Fibroblast of skin of right quadriceps (primary cell): ENCODE measurements at regions not wholly inside any gene's neighbourhood (a gene's known extent, or its start where the extent isn't known, plus 50 kb on each side); places are given as distances from the start of the nearest gene placed in this dataset.

ENCODE experiments used
- DNase-seq: peaks from one replicate; pipeline ENCODE4 v3.0.0-alpha.2; 2013

DNA sequence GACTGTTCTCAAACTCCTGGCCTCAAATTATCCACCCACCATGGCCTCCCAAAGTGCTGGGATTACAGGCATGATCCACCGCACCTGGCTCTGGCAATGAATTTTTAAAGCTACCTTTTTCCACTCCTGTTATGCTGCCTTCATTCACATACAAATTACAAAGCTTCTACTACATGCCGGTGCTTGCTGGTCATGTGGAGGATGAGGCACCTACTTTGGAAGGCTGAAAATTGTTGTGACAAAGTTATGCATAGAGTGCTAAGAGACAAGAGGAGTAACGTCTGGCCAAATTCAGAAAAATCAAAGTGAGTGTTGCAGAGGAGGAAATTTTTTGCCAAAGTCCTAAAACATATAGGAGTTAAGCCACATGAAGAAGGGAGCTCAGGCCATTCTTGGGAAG lies 191.7 kb upstream of the PPFIA2 start:
- no peak for DNase-seq

DNA sequence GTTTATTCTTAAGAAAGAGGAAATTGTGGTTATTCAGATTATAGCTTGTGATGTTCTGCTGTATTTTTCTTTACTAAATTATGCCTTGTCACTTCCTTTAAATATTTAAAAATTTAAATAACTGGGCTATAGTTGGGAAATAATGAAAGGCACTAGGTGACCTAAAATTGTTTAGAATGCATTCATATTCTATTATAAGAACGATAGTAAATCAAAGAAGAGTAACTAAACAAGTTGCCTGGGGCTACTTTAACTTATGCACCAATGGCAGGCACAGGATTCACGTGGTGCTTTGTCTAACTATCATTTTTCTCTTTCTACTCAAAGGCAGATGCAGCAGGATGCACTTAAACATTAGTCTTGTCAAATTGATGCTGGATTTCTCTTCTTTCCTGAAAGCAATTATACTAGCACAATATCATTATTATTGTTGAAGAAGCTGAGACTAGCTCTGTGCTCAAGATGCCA lies 190.7 kb upstream of the PPFIA2 start:
- no peak for DNase-seq

DNA sequence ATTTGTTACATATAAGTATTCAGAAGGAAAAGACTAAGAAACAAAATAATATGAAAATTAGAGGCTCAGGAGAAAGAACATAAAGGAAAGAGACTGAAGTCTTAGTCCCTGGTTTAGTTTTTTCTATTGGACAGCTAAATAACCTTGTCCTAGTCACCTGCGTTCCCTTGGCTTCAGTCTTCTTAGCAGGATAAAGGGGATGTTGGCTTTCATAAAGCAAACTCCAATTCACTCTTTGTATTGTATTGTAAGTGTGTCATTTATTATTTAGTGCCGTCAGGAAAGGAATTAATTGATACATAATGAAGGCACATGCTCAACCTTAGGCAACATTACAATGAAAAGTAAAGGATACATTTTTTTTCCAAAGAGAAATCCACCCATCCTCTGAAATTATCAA lies 190.3 kb upstream of the PPFIA2 start:
- DNase-seq = no peak

DNA sequence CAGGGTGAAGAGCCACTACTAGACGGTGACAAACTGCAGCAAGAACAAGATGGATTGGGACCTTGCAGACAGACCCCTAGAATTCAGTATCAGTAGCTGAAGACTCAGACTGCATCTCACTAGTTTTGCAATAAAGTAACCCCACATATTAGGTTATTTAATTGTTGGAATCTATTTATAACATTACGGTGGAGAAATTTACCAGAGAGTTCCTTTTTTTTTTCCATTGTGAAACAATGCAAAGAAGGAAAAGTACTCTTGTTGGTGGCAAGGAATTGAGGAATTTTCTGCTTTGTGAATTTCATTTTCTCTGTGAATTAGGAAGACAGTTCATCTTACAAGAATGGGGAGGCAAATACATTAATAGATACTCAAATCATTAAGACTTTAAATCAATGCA lies 185.7 kb upstream of the PPFIA2 start:
- no peak for DNase-seq

DNA sequence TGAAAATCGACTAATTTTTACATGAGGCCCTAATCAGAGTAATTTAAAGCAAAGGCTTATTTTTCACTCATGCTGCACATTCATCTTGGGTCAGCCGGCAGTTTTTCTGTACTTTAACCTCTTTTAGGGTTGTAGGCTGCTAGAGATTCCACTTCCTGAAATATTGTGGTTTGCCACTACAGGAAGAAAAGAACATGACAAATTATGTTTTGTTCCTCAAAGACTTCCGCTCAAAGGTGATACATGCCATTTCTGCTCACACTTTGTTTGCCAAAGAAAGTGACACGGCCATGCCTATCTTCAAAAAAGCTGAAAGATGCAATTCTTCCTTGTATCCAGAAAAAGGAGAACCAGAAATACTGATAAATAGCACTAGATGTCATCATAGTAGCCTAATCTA lies 183.4 kb upstream of the PPFIA2 start:
- no peak for DNase-seq

DNA sequence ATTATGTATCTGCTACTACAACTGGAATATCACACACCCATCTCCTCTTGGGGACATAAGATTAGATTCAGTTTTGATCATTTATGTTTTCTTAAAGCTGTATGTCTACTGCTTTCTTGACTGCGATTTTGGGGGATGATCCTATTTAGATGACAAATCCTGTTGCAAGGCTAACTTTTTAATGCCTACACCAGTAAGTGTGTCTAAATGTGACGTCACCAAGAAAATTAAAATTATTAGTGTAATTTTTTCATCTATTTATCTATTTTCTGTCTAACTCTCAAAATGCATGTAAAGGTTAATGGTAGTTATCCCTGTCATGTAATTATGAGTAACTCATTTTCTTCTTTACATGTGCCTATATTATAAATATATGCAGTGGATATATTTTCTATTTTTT lies 170.9 kb upstream of the PPFIA2 start:
- no peak for DNase-seq

DNA sequence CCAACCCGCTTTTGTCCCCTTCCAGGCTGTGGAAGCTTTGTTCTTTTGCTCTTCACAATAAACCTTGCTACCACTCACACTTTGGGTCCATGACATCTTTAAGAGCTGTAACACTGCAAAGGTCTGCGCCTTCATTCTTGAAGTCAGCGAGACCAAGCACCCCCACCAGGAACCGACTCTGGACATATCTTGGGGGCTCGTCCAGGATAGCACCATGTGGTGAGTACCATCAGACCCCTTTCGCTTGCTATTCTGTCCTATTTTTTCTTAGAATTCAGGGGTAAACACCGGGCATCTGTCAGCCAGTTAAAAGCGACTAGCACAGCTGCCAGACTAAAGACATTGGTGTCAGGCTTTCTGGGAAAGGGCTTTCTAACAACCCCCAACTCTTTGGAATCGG lies 137.6 kb upstream of the PPFIA2 start:
- no peak for DNase-seq

DNA sequence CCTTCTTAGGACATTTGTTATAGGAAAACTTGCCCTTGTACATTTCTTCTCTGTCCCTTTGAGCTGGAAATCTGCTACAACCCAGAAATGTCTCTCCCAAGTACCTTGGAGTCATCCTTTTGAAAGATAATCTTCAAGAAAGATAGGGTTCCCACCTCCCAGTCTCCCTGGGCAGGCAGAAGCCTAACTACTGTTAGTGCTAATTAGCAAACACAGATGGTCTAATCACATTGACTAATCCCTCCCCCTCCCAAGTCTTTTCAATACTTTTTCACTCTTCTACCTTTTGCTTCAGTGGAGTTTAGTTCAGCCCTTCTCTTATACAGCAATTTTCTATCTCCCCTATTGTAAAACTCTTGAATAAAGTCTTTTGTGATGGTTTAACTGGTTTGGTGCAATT lies 129.8 kb upstream of the PPFIA2 start:
- DNase-seq = no peak

DNA sequence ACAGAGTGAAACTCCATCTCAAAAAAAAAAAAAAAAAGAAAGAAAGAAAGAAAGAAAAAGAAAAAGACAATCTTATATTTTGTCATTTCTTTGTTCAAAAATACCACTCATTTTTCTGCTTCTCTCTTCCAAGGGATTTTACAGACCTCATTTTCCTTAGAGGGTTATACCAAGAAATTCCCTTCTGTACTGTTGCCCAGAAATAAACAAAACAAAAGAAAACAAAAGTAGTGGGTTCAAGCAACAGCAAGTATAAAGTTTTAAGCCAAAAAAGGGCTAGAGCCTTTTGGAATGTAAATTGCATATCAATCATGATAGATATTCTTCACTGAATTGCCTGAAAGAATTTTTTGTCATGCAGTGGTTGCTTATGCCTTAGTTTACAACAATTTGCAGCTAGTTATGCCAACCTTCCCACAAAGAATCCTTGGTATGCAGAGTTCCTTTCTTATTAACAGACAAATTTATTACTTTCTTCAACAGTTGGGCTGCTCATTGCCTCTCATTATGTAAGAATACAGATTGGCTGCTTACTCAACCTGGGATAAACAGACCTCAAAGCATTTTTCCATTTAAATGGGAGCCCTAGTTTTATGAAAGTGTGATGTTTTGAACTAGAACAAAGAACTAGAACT lies 129.1 kb upstream of the PPFIA2 start:
- DNase-seq = no peak

DNA sequence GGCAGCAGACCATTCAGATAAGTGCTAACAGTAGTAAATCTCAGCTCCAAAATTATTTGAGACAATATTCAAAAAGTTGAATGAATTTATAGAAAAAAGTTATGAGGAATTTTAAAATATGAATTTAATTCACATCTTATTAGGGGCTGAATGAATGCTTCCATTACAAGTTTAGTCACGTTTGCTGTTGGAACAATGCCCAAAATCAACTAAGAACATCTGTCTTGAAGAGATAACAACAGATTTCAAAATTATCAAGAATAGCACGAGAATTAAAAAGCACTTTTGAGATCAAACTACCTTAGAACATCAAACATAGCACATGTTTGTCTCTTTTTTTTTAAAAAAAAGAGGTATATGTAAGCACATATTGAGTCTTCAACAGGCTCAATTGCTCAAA lies 115.4 kb upstream of the PPFIA2 start:
- no peak for DNase-seq

DNA sequence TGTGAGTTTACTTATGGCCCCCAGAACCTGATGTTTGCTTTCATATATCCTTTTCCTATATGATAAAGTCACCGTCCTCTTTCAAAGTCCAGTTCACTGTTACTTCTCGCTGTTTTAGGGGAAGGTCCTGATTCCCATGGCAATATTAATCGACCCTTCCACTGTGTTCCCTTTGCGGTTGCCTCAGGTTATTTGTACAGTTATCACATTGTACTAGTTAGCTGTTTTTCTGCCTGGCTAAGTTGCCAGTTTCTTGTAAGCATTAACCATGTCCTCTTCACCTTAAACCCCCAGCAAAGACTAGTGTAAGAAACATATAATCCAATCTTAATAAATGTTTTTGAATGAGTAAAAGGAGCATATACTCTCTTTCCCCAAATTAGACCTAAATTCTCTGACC lies 115.0 kb upstream of the PPFIA2 start:
- no peak for DNase-seq

DNA sequence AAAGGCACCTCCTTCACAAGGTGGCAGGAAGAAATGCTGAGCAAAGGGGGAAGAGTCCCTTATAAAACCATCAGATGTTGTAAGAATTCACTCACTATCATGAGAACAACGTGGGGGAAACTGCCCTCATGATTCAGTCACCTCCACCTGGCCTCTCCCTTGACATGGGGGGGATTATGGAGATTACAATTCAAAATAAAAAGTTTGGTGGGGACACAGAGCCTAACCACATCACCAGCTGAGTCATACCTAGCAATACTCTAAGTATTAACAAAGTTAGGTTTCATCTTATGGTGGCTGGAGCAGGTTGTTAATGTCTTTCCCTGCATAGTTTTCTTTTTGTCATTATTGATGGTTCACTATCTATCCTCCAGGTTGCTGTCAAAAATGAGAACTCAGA lies 113.2 kb upstream of the PPFIA2 start:
- DNase-seq = no peak

DNA sequence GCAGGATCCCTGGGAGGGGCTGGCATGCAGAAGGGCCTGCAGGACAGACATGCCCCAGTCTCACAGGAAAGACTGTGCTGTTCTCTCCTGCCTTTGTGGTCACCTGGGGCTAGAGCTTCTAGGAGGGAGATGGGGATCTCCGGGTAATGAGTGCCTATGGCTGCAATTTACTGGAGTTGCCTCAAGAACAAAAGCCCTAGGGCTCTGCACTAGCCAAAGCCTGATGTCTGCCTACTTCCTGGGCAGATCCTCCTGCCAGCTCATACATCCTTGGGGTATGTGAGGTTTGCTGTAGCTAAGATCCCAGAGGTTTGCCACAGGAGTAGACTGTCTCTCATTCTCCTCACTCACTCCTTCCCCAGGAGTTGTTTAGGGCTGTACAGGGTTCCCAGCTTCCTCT lies 106.9 kb upstream of the PPFIA2 start:
- no peak for DNase-seq

DNA sequence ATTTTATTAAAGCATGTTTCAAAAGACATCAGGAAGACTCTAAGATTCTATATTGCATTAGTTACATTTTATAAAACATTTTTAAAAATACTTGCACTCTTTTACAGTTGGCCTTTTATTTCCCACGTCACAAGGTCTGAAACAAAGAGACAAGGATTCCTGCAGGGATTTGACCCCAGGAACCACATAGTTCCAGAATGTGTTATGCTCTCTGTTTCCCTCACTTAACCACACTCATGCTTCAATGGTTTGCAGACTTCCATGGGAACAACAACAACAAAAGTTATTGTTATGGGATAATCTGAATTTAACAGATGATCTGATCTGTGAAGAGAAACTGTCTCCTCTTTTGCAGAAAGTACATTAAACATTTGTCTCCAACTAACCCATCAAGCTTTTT lies 104.3 kb upstream of the PPFIA2 start:
- no peak for DNase-seq

DNA sequence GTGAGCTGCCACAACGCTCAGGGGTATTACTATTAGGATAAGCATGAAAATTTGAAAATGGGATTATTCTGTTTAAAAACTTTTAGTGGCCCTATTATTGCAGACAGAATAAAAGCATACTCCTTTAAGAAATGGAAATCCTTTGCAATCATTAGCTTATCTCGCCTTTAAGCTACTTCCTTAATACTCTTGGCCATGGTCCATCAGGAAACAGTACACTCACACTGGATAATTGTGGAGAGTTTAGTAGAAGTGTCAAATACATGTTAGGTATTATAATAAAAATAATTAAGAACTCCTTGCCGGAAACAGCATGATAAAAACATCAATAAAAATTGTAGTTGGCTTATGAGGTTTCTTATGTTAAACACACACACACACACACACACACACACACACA lies 100.4 kb upstream of the PPFIA2 start:
- no peak for DNase-seq

DNA sequence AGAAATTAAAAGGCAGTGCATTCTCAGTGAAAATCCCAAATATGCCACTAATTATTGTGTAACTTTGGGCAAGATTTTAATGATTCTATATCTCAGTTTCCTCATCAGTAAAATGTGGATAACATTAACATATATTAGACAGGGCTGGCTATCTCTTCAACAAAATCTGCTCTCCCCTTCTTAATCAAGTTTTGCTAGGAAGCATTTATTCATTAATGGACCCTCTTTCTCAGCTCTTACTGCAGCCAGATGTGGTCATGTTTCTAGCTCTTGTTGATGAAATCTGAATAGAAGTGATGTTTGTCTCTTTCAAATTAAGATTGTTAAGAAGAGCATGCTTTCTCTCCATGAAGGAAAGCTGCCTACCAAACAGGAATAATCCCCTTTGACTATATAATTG lies 84.4 kb upstream of the PPFIA2 start:
- no peak for DNase-seq

DNA sequence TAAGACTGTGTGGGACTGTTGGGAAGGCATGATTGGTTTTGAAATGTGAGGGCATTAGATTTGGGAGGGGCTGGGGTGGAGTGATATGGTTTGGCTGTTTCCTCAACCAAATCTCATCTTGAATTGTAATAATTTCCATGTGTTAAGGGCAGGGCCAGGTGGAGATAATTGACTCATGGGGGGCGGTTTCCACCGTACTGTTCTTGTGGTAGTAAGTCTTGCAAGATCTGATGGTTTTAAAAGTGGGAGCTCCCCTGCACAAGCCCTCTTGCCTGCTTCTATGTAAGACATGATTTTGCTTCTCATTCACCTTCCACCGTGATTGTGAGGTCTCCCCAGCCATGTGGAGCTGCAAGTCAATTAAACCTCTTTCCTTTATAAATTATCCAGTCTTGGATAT lies 76.6 kb upstream of the PPFIA2 start:
- no peak for DNase-seq

DNA sequence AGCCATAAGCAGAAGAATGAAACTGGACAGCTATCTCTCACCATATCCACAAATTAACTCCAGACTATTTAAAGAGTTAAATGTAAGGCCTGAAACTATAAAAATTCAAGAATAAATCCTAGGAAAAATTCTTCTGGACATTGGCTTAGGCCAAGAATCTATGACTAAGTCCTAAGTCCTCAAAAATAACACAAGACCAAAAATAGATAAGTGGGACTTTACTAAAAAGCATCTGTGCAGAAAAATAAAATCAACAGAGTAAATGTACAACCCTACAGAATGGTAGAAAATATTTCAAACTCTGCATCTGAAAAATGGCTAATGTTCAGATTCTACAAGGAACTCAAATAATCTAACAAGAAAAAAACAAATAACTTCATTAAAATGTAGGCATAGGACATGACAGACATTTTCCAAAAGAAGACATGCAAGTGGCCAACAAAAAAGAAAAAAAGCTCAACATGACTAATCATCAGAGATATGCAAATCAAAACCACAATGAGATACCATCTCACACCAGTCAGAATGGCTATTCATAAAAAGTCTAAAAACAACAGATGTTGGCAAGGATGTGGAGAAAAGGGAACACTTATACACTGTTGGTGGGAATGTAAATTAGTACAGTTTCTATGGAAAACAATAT lies 61.0 kb upstream of the PPFIA2 start:
- DNase-seq = peak; percentile 16

DNA sequence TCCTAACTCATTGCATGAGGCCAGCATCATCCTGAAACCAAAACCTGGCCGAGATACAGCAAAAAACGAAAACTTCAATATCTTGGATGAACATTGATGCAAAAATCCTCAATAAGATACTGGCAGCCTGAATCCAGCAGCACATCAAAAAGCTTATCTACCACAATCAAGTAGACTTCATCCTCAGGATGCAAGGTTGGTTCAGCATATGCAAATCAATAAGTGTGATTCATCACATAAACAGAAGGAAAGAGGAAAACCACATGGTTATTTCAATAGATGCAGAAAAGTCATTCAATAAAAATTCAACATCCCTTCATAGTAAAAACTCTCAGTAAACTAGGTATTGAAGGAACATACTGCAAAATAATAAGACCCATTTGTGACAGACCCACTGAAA lies 56.5 kb upstream of the PPFIA2 start:
- no peak for DNase-seq

DNA sequence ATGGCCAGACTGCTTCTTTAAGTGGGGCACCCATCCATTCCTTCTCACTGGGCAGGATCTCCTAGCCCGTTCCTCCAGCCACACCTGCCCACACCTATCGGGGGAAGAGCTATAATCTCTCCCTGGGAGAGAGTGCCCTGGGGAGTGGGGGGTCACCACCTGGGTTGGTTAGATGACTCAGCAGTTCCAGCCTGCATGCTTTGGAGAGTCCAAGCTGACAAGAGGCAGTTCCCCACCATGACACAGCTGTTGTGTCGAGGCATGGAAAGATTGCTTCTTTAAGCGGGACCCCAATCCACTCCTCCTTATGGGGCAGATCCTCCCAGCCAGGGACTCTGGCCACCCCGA lies 52.6 kb upstream of the PPFIA2 start:
- no peak for DNase-seq

DNA sequence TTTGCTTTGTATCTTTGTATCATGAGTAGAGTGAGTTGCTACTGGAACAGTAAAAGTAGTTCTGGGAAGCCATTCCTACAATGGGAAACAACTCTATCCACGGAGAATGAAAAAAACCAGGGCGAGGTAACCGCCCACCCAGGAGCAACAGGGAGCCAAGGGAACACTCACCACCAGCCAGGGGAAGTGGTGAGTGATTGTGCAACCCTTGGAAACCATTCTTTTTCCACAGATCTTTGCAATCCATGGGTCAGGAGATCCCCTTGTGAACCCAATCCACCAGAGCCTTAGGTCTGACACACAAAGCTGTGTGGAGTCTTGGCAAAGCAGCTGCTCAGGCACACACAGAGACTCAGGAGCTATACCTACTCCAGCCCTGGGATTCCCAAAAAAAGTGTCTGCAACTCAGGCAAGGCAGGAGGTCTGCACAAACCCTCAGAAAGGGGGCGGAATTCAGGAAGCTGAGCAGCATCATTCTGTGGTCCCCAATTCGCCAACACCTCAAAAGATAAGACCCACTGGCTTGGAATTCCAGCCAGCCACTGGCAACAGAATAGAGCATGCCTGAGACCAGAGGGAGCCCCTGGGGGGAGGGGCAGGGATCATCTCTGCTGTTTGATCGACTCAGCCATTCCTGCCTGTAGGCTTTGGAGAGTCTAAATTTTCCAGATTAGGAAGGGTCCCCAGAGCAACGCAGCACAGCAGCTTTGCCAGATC lies 52.1 kb upstream of the PPFIA2 start:
- peak; percentile 15 for DNase-seq

DNA sequence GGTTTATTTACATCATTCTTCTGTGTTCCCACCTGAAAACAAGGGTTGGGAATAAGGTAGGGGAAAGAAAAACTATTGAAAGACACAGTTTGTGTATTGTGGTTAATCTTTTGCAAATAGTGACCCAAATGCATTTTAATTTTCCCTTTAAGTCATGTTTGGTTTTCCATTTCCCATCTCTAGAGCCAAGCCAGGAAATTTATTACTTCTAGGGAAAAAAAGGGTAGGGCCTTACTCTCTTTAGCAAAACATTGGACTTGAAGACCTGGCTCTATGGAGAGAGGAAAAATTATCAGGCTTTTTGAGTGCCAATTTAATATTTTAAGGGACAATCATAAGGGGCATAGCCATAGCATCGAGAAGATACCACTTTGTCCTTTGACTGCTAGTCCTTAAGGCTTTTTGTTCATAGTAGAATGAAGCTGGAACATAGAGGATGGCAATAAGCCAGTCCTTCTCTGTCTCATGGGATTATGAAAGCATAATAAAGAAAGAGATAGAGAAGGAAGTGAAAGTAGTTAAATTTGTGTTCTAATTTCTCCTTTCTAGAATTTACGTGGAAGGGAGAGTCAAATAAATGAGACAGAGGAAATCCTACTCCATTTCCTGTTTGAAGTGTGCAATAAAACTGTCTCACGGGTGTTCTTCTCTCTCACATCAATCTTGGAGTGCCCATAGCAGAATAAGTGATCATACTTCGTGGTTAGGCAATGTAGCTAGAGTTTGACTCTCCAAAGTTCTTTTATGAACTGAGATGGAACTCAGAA lies 50.9 kb upstream of the PPFIA2 start:
- DNase-seq = no peak

DNA sequence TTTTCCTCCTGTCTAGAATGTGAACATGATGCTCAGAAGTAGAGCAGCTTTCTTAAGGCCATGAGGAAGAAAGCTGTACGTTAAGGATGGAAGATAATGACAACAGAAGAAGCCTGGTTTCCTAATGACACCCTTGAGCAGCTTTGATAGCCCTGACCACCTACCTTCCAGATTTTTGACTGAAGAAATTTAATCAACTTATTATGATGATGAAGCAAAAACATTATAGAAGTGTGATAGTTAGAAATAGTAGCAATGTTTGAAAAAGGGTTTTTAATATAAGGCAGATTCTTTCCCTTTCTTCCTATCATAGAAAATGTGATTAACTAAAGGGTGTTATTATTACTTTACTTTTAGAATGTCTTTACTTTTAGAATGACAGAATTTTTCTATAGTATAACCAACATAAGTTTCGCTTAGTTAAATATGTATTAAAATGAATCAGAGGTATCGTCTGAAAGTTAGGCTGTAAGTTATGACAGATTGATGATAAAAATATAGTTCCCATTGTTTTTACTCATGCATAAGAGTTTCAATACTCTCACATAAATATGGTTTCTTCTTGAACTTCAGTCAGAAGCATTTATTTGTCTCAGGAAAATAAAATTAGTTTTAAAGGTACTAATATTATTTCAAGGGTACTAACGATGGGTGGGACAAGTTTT lies 50.1 kb upstream of the PPFIA2 start:
- no peak for DNase-seq
